Immature natural killer cell (primary cell): ENCODE measurements at regions not wholly inside any gene's neighbourhood (a gene's known extent, or its start where the extent isn't known, plus 50 kb on each side); places are given as distances from the start of the nearest gene placed in this dataset.

Experiments used
- DNase-seq, 3 donors: peaks; one replicate each; pipeline ENCODE4 v3.0.0; 2022; ENCODE audit warnings: mixed read lengths in 1 of 3
- H3K27ac Mint-ChIP-seq, 6 donors: one replicate each; pipeline ENCODE4 v1.8.0; 2020; ENCODE audit warnings: mixed read lengths in 6 of 6, mild to moderate bottlenecking in 5 of 6, inconsistent platforms in 4 of 6, moderate library complexity in 3 of 6
- H3K27me3 Mint-ChIP-seq, 3 donors: one replicate each; pipeline ENCODE4 v1.8.0; 2020 to 2021; ENCODE audit warnings: low read depth in 3 of 3, mild to moderate bottlenecking in 3 of 3, mixed read lengths in 3 of 3, moderate library complexity in 3 of 3, inconsistent platforms in 1 of 3
- H3K36me3 Mint-ChIP-seq, 3 donors: one replicate each; pipeline ENCODE4 v1.8.0; 2020; ENCODE audit warnings: mixed read lengths in 3 of 3, inconsistent platforms in 2 of 3, mild to moderate bottlenecking in 2 of 3
- H3K4me1 Mint-ChIP-seq, 2 donors: one replicate each; pipeline ENCODE4 v1.8.0; 2020; ENCODE audit warnings: inconsistent platforms in 2 of 2, mild to moderate bottlenecking in 2 of 2, mixed read lengths in 2 of 2, moderate library complexity in 1 of 2
- H3K4me3 Mint-ChIP-seq, 5 donors: one replicate each; pipeline ENCODE4 v1.8.0; 2020; ENCODE audit warnings: mild to moderate bottlenecking in 5 of 5, mixed read lengths in 5 of 5, inconsistent platforms in 3 of 5, moderate library complexity in 3 of 5
- H3K9me3 Mint-ChIP-seq, 6 donors: one replicate each; pipeline ENCODE4 v1.8.0; 2020; ENCODE audit warnings: mild to moderate bottlenecking in 6 of 6, mixed read lengths in 6 of 6, inconsistent platforms in 4 of 6, moderate library complexity in 3 of 6

DNA sequence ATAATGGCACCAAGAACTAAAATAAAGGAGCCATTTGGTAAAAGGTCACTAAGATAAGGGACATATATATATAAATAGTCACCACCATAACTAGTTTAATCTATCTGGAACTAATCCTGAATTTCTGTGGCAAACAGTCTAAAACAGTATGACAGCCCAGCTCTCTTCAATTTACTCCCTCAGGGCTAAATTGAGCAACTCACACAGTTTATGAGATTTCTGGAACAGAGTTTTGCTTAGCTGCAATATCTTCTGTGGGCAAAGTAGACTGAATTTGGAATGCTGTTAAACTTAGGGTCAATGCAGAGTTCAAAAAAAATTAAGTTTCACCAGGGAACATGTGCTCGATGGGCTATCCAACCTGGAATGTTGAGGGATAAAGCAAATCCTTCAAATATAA lies 70.1 kb upstream of the VEPH1 start:
- no peak for DNase-seq
- Mint-ChIP-seq H3K27ac (no peak overlapping the region), H3K4me3 (no peak overlapping the region), H3K27me3 (no peaks in the 10 kb centered on the region), H3K4me1 (no peaks in the 10 kb centered on the region), H3K36me3 (no peaks in the 10 kb centered on the region), H3K9me3 (peaks cover 0 to 5% (median 0%) of the 10 kb centered on the region in 6 donors)

DNA sequence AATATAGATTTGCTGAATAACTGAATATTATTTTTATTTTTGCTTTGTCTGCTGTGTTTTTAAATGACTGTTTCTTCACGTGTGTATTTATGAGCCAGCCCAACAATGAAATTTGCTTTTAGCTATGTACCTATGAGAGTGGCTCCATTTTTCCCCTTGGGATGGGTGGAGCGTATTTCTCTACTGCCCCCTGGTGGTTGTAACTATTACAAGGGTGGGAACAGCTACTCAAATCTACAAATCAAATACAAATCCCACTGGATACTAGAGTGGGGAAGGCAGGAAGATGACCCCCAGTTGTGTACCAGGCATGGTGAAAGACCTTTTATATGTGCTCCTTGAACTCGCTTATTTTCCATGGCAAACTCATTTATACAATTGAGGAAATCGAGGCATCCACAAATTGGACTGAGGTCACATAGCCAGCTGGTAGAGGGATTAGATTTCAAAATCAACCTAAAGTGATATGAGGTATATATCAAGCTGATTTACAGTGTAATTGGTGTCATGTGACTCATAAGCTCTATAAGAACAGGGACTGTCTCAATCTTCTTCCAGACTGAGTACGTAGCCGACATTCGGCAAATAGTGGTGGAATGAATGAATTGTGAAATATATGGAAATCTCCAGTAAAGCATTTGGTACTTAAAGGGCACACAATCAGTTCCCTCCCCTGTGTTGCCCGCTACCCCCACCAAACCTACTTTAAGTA lies 69.5 kb upstream of the VEPH1 start:
- Mint-ChIP-seq H3K27ac (no peak overlapping the region), H3K4me3 (no peak overlapping the region), H3K36me3 (no peaks in the 10 kb centered on the region), H3K27me3 (no peaks in the 10 kb centered on the region), H3K4me1 (no peaks in the 10 kb centered on the region), H3K9me3 (peaks cover 0 to 5% (median 0%) of the 10 kb centered on the region in 6 donors)
- peak in 2 of 3 donors; percentile 2 to 4 for DNase-seq

- Mint-ChIP-seq H3K9me3 (peaks cover 0 to 5% (median under 1%) of the 10 kb centered on the region in 6 donors), H3K36me3 (peaks cover 0 to 5% (median 0%) of the 10 kb centered on the region in 3 donors), H3K27ac (no peak overlapping the region), H3K4me1 (no peaks in the 10 kb centered on the region), H3K4me3 (no peak overlapping the region), H3K27me3 (no peaks in the 10 kb centered on the region)
- no peak for DNase-seq
Measured at GRCh38 chr3:157566596-157566995, 63.4 kb upstream of the VEPH1 start.

GRCh38 chr3:157559401-157559800 lies 56.2 kb upstream of the VEPH1 start:
- peaks cover 0 to 3% (median 0%) of the 10 kb centered on the region in 3 donors for H3K36me3 Mint-ChIP-seq
- peaks cover 0 to 7% (median 1%) of the 10 kb centered on the region in 6 donors for H3K9me3 Mint-ChIP-seq
- H3K27ac Mint-ChIP-seq = no peak overlapping the region
- H3K4me1 Mint-ChIP-seq = no peaks in the 10 kb centered on the region
- DNase-seq = no peak
- peaks cover 0 to 2% (median 2%) of the 10 kb centered on the region in 3 donors for H3K27me3 Mint-ChIP-seq
- H3K4me3 Mint-ChIP-seq = no peak overlapping the region
